RWPE2 (cell line): ENCODE measurements at regions not wholly inside any gene's neighbourhood (a gene's known extent, or its start where the extent isn't known, plus 50 kb on each side); places are given as distances from the start of the nearest gene placed in this dataset.

Experiments
- ATAC-seq: fragments of 200-7000 bp; cut with Tn5 transposase; 3 replicates; pipeline ENCODE4 v1.9.1; 2021; ENCODE audit warnings: low read depth
- DNase-seq: peaks from one replicate; pipeline ENCODE4 v3.0.0-alpha.2; 2020; ENCODE audit warnings: low spot score
- H3K27ac ChIP-seq: fragments of 450-650 bp; 2 replicates; pipeline ENCODE4 v1.5.1; 2017; ENCODE audit warnings: mild to moderate bottlenecking; ENCODE audit not compliant: poor library complexity, severe bottlenecking
- H3K27me3 ChIP-seq: fragments of 250-450 bp; sonication (Bioruptor Pico); 2 replicates; pipeline ENCODE4 v1.5.1; 2021; ENCODE audit warnings: mild to moderate bottlenecking, moderate library complexity; ENCODE audit not compliant: insufficient read depth, poor library complexity, severe bottlenecking
- H3K36me3 ChIP-seq: fragments of 250-450 bp; sonication (Bioruptor Pico); 2 replicates; pipeline ENCODE4 v1.5.1; 2020; ENCODE audit warnings: low read depth, mild to moderate bottlenecking, moderate library complexity
- H3K4me1 ChIP-seq: fragments of 250-450 bp; sonication (Bioruptor Pico); 2 replicates; pipeline ENCODE4 v1.5.1; 2021; ENCODE audit warnings: mild to moderate bottlenecking, moderate library complexity; ENCODE audit not compliant: insufficient read depth, poor library complexity, severe bottlenecking
- H3K4me3 ChIP-seq: fragments of 250-450 bp; sonication (Bioruptor Pico); 2 replicates; pipeline ENCODE4 v1.5.1; 2021; ENCODE audit warnings: mild to moderate bottlenecking, moderate library complexity; ENCODE audit not compliant: severe bottlenecking
- H3K9me3 ChIP-seq: fragments of 250-450 bp; sonication (Bioruptor Pico); 2 replicates; pipeline ENCODE4 v1.5.1; 2021; ENCODE audit warnings: mild to moderate bottlenecking, moderate library complexity; ENCODE audit not compliant: severe bottlenecking
- CTCF ChIP-seq: fragments of 450-650 bp; IDR thresholded peaks from one replicate; pipeline ENCODE4 v1.5.1; 2017; ENCODE audit warnings: mild to moderate bottlenecking, moderate library complexity; ENCODE audit not compliant: poor library complexity, severe bottlenecking

- ATAC-seq (no peak), DNase-seq (no peak)
- no peaks in the 10 kb centered on the region for H3K9me3 ChIP-seq
- H3K27ac ChIP-seq = no peak overlapping the region
- TF ChIP-seq CTCF = no peak
- peaks cover 81% of the 10 kb centered on the region for H3K27me3 ChIP-seq
- no peaks in the 10 kb centered on the region for H3K36me3 ChIP-seq
- no peak overlapping the region for H3K4me3 ChIP-seq
- H3K4me1 ChIP-seq = no peaks in the 10 kb centered on the region
These were observed 114.1 kb downstream of the ENGASE start for GRCh38 chr17:79188685-79189084.

GRCh38 chr17:79188048-79188447, 113.4 kb downstream of the ENGASE start:
- DNase-seq (no peak), ATAC-seq (peak; percentile 54; the same call in 1 of the 3 replicates)
- H3K9me3 ChIP-seq = no peaks in the 10 kb centered on the region
- H3K27ac ChIP-seq = no peak overlapping the region
- no peaks in the 10 kb centered on the region for H3K36me3 ChIP-seq
- H3K27me3 ChIP-seq = peaks cover 88% of the 10 kb centered on the region
- peak; percentile 69 for TF ChIP-seq CTCF
- H3K4me1 ChIP-seq = no peaks in the 10 kb centered on the region
- H3K4me3 ChIP-seq = no peak overlapping the region

- Histone ChIP-seq H3K27me3 (peaks cover 89% of the 10 kb centered on the region), H3K4me3 (no peak overlapping the region), H3K4me1 (no peaks in the 10 kb centered on the region), H3K27ac (no peak overlapping the region), H3K9me3 (no peaks in the 10 kb centered on the region), H3K36me3 (no peaks in the 10 kb centered on the region)
- DNase-seq (no peak), ATAC-seq (no peak)
- TF ChIP-seq CTCF = no peak
These were observed 112.6 kb downstream of the ENGASE start for GRCh38 chr17:79187186-79187585.

GRCh38 chr17:79186406-79186805, 111.8 kb downstream of the ENGASE start:
- Histone ChIP-seq H3K36me3 (no peaks in the 10 kb centered on the region), H3K4me3 (no peak overlapping the region), H3K27me3 (peaks cover 89% of the 10 kb centered on the region), H3K4me1 (no peaks in the 10 kb centered on the region), H3K27ac (no peak overlapping the region), H3K9me3 (no peaks in the 10 kb centered on the region)
- ATAC-seq = no peak
- TF ChIP-seq CTCF = no peak
- no peak for DNase-seq

GRCh38 chr17:79185671-79186070, 111.0 kb downstream of the ENGASE start:
- Histone ChIP-seq H3K4me3 (no peak overlapping the region), H3K27me3 (peaks cover 89% of the 10 kb centered on the region), H3K4me1 (no peaks in the 10 kb centered on the region), H3K36me3 (no peaks in the 10 kb centered on the region), H3K27ac (no peak overlapping the region), H3K9me3 (no peaks in the 10 kb centered on the region)
- DNase-seq = no peak
- no peak for ATAC-seq
- no peak for TF ChIP-seq CTCF
